Heart right ventricle (tissue), 16 donors: ENCODE measurements at regions not wholly inside any gene's neighbourhood (a gene's known extent, or its start where the extent isn't known, plus 50 kb on each side); places are given as distances from the start of the nearest gene placed in this dataset.

Source experiments
- ATAC-seq, 8 donors: fragments of 200-7000 bp; cut with Tn5 transposase; one replicate each; pipeline ENCODE4 v1.9.1; 2020; ENCODE audit warnings: mild to moderate bottlenecking in 8 of 8, moderate library complexity in 8 of 8, moderate number of reproducible peaks in 1 of 8
- DNase-seq, 2 donors: peaks; one replicate each; pipeline ENCODE4 v3.0.0-alpha.2; 2020
- H3K27ac ChIP-seq, 10 donors: fragments of 200-600 bp; sonication (generic) in 2 of 10; one replicate each; pipeline versions ENCODE4 v1.5.0 to v1.8.0; 2020 to 2022; ENCODE audit warnings: mild to moderate bottlenecking in 3 of 10
- H3K27me3 ChIP-seq, 7 donors: fragments of 200-600 bp; one replicate each; pipeline ENCODE4 v1.8.0; 2021 to 2022; ENCODE audit warnings: mild to moderate bottlenecking in 2 of 7
- H3K36me3 ChIP-seq, 9 donors: fragments of 200-600 bp; sonication (generic) in 1 of 9; one replicate each; pipeline versions ENCODE4 v1.5.0 to v1.8.0; 2020 to 2022; ENCODE audit warnings: mild to moderate bottlenecking in 2 of 9
- H3K4me1 ChIP-seq, 9 donors: fragments of 200-600 bp; sonication (generic) in 1 of 9; one replicate each; pipeline versions ENCODE4 v1.5.0 to v1.8.0; 2020 to 2022; ENCODE audit warnings: mild to moderate bottlenecking in 4 of 9
- H3K4me3 ChIP-seq, 10 donors: fragments of 200-600 bp; sonication (generic) in 2 of 10; one replicate each; pipeline versions ENCODE4 v1.5.0 to v1.8.0; 2020 to 2022; ENCODE audit warnings: mild to moderate bottlenecking in 7 of 10, moderate library complexity in 2 of 10
- H3K9me3 ChIP-seq, 11 donors: fragments of 200-600 bp in 10 of 11; sonication (generic) in 2 of 11; one replicate each; pipeline versions ENCODE4 v1.5.0 to v1.8.0; 2013 to 2022; ENCODE audit warnings: mild to moderate bottlenecking in 2 of 11, control low read depth in 1 of 11, moderate library complexity in 1 of 11
- WGBS, 2 donors: extraction: QIAGEN DNeasy Blood & Tissue Kit; methylation state at CpG; one replicate each; pipeline ENCODE4 v1.1.7; 2013; ENCODE audit warnings: inconsistent platforms in 1 of 2; 5-methylcytosine and 5-hydroxymethylcytosine counted together
- intact Hi-C, 10 donors: fragments of 100-400 bp; cut with DNase I; formaldehyde crosslinking; loops; one replicate each; pipeline versions ENCODE4 v1.11.1 to v1.14.2; 2022
- TF ChIP-seq, protein P1 (sequence below), 9 donors: fragments of 200-600 bp; sonication (generic) in 2 of 9; IDR thresholded peaks; one replicate each; pipeline versions ENCODE4 v1.5.0 to v1.8.0; 2021 to 2022; ENCODE audit warnings: antibody characterized with exemption in 9 of 9, mild to moderate bottlenecking in 5 of 9, moderate library complexity in 1 of 9
- donor health status: Arrhythmogenic right ventricular cardiomyopathy.
- donor health status: ischemic (EF 13 %, LVEDD 7.1; RV severe dilation, severe dysfunction).
- donor health status: healthy with polysubstance abuse.
- donor health status: DM: no; HTN: yes; CAD: no.
- donor health status: DM: no; HTN: no; CAD: no.
- donor health status: ischemic (EF 25% LVEDD 6.9; RV normal size, moderate dysfunction).
- donor health status: ischemic (EF 25% LVEDD 5.7; RV mildly dilated, moderate dysfunction).
- donor health status: healthy.
- donor health status: DM: yes; HTN: yes; CAD: no.
- donor health status: Ischemic cardiomyopathy.
- donor health status: ischemic (EF 35%, LVEDD 5.7; RV mildly dilated, moderate dysfunction).
- donor health status: nonischemic (EF 11% LVEDD 7.7; RV severe dilation, severe dysfunction).
- donor health status: DM: yes; HTN: yes; CAD: no.
- donor health status: PGD.
- donor health status: ischemic (EF 29% LVEDD 5.4; RV normal size, mild dysfunction).
- donor health status: nonischemic (EF 23%, LVEDD 6.1; RV moderate dilation, normal function).

GRCh38 chr1:68365709-68366382, 83.9 kb downstream of the RPE65 start:
- Histone ChIP-seq H3K36me3 (no peaks in the 10 kb centered on the region), H3K4me1 (peaks cover 0 to 8% (median 0%) of the 10 kb centered on the region in 9 donors), H3K27ac (no peak overlapping the region), H3K9me3 (no peaks in the 10 kb centered on the region), H3K27me3 (no peaks in the 10 kb centered on the region), H3K4me3 (no peak overlapping the region)
- no peak for ATAC-seq
- WGBS, 2 donors: 97 to 100% methylated on average over 1 of the region's 1 CpG
- intact Hi-C loops: loop anchor here in 1 of 10 donors (10.0 kb wide), 1 partner anchor 79 kb away; the partner anchor contains the start of gene RPE65
- DNase-seq: no peak
- TF ChIP-seq, protein P1, sequence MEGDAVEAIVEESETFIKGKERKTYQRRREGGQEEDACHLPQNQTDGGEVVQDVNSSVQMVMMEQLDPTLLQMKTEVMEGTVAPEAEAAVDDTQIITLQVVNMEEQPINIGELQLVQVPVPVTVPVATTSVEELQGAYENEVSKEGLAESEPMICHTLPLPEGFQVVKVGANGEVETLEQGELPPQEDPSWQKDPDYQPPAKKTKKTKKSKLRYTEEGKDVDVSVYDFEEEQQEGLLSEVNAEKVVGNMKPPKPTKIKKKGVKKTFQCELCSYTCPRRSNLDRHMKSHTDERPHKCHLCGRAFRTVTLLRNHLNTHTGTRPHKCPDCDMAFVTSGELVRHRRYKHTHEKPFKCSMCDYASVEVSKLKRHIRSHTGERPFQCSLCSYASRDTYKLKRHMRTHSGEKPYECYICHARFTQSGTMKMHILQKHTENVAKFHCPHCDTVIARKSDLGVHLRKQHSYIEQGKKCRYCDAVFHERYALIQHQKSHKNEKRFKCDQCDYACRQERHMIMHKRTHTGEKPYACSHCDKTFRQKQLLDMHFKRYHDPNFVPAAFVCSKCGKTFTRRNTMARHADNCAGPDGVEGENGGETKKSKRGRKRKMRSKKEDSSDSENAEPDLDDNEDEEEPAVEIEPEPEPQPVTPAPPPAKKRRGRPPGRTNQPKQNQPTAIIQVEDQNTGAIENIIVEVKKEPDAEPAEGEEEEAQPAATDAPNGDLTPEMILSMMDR (IDR thresholded peaks at IDR 0.05): no peak

- ATAC-seq: no peak
- TF ChIP-seq, protein P1 (IDR thresholded peaks at IDR 0.05): no peak
- H3K27me3 ChIP-seq: no peaks in the 10 kb centered on the region
These were observed 86.4 kb downstream of the RPE65 start for GRCh38 chr1:68363339-68363738.

GRCh38 chr1:68361346-68361910, 88.3 kb downstream of the RPE65 start:
- Histone ChIP-seq H3K27ac (no peak overlapping the region), H3K9me3 (no peaks in the 10 kb centered on the region), H3K4me3 (no peak overlapping the region), H3K36me3 (no peaks in the 10 kb centered on the region), H3K27me3 (no peaks in the 10 kb centered on the region), H3K4me1 (peaks cover 0 to 27% (median 10%) of the 10 kb centered on the region in 9 donors)
- 80 to 88% methylated on average over 3 of the region's 3 CpGs for WGBS, 2 donors
- no peak for DNase-seq
- intact Hi-C loops: loop anchor here in 1 of 10 donors (10.0 kb wide), 1 partner anchor 83 kb away; the partner anchor contains the start of gene RPE65
- TF ChIP-seq, protein P1 (IDR thresholded peaks at IDR 0.05): no peak
- ATAC-seq: no peak

More at GRCh38 chr1:68363339-68363738, 86.4 kb downstream of the RPE65 start:
- H3K4me3 ChIP-seq: no peak overlapping the region
- no peaks in the 10 kb centered on the region for H3K36me3 ChIP-seq
- no peaks in the 10 kb centered on the region for H3K9me3 ChIP-seq
- H3K27ac ChIP-seq: no peak overlapping the region
- H3K4me1 ChIP-seq: peaks cover 0 to 20% (median 3%) of the 10 kb centered on the region in 9 donors
- intact Hi-C loops: loop anchor here in 1 of 10 donors (10.0 kb wide), 1 partner anchor 81 kb away; the partner anchor contains the start of gene RPE65
- no peak for DNase-seq

GRCh38 chr1:68359045-68359444, 90.7 kb downstream of the RPE65 start:
- no peak for DNase-seq
- intact Hi-C loops: loop anchor here in 1 of 10 donors (10.0 kb wide), 1 partner anchor 504 kb away; no protein-coding TSS in a partner anchor

More at GRCh38 chr1:68359045-68359444, 90.7 kb downstream of the RPE65 start:
- H3K4me1 ChIP-seq: peaks cover 0 to 27% (median 10%) of the 10 kb centered on the region in 9 donors
- 50 to 67% methylated on average over 2 of the region's 2 CpGs for WGBS, 2 donors
- no peak overlapping the region for H3K4me3 ChIP-seq
- H3K27ac ChIP-seq: no peak overlapping the region
- no peak for ATAC-seq
- H3K27me3 ChIP-seq: no peaks in the 10 kb centered on the region
- no peaks in the 10 kb centered on the region for H3K36me3 ChIP-seq
- TF ChIP-seq, protein P1 (IDR thresholded peaks at IDR 0.05): no peak
- no peaks in the 10 kb centered on the region for H3K9me3 ChIP-seq
